GM13976 (cell line): ENCODE measurements at regions not wholly inside any gene's neighbourhood (a gene's known extent, or its start where the extent isn't known, plus 50 kb on each side); places are given as distances from the start of the nearest gene placed in this dataset.

Experiments used
- DNase-seq: peaks from one replicate; pipeline ENCODE4 v3.0.0; 2012; ENCODE audit warnings: low spot score
- CTCF ChIP-seq: IDR thresholded peaks from 2 replicates; pipeline ENCODE4 v1.5.1; 2012; ENCODE audit warnings: borderline replicate concordance, mild to moderate bottlenecking; ENCODE audit not compliant: insufficient read depth; ENCODE audit errors: extremely low read depth, missing control alignments, control extremely low read depth
- in situ Hi-C: fragments of 300-500 bp; cut with MboI; formaldehyde crosslinking; loops from one replicate; pipeline ENCODE4 v1.12.0; 2022; ENCODE audit warnings: low sequenced_read_pairs, mixed read lengths, inconsistent platforms; ENCODE audit not compliant: unreplicated experiment

- TF ChIP-seq CTCF: no peak
- in situ Hi-C loops: no loop called here
- DNase-seq: no peak
These were observed 154.9 kb upstream of the ITGB1 start for GRCh38 chr10:33112831-33113455.

GRCh38 chr10:33111488-33112051, 153.5 kb upstream of the ITGB1 start:
- in situ Hi-C loops: no loop called here
- TF ChIP-seq CTCF: no peak
- no peak for DNase-seq

- TF ChIP-seq CTCF: no peak
- in situ Hi-C loops: no loop called here
- no peak for DNase-seq
These were observed 151.9 kb upstream of the ITGB1 start for GRCh38 chr10:33109788-33110469.

- DNase-seq: no peak
- TF ChIP-seq CTCF: no peak
- in situ Hi-C loops: no loop called here
These were observed 151.4 kb upstream of the ITGB1 start for GRCh38 chr10:33109384-33109783.

GRCh38 chr10:33107953-33108352, 149.9 kb upstream of the ITGB1 start:
- in situ Hi-C loops: no loop called here
- no peak for DNase-seq
- TF ChIP-seq CTCF: no peak

GRCh38 chr10:33106767-33107166, 148.7 kb upstream of the ITGB1 start:
- in situ Hi-C loops: no loop called here
- no peak for TF ChIP-seq CTCF
- no peak for DNase-seq
